ENCODE measurements at regions not wholly inside any gene's neighbourhood (a gene's known extent, or its start where the extent isn't known, plus 50 kb on each side); places are given as distances from the start of the nearest gene placed in this dataset.

DNA sequence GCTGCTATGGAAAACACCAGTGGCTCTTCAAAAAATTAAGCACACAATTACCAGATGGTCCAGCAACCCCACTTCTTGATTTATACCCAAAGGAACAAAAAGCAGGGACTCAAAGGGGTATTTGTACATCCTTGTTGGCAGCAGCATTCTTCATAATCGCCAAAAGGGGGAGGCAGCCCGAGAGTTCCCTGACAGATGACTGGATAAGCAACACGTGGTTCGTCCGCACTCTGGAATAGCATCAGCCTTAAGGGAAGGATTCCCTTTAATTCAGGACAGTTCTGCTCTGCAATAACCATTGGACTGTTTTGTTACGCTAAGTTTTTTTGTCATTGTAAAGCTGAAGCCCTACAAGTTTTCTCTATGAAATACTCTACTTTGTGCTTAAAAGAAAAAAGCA lies 76.7 kb upstream of the TWIST2 start:
- in situ Hi-C loops (cut with MboI; ENCODE audit: low pct_ligation_motif_present in 1 of 4, low pct_unique_long_range_greater_than_20kb in 1 of 4, low sequenced_read_pairs in 3 of 4): no loop called here
- no peak overlapping the region for H3K4me3 ChIP-seq
- no peak for DNase-seq
- TF ChIP-seq, protein P1, sequence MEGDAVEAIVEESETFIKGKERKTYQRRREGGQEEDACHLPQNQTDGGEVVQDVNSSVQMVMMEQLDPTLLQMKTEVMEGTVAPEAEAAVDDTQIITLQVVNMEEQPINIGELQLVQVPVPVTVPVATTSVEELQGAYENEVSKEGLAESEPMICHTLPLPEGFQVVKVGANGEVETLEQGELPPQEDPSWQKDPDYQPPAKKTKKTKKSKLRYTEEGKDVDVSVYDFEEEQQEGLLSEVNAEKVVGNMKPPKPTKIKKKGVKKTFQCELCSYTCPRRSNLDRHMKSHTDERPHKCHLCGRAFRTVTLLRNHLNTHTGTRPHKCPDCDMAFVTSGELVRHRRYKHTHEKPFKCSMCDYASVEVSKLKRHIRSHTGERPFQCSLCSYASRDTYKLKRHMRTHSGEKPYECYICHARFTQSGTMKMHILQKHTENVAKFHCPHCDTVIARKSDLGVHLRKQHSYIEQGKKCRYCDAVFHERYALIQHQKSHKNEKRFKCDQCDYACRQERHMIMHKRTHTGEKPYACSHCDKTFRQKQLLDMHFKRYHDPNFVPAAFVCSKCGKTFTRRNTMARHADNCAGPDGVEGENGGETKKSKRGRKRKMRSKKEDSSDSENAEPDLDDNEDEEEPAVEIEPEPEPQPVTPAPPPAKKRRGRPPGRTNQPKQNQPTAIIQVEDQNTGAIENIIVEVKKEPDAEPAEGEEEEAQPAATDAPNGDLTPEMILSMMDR (IDR thresholded peaks at IDR 0.05): no peak
- TF ChIP-seq POLR2AphosphoS5 (IDR thresholded peaks at IDR 0.05) (no peak), EP300 (IDR thresholded peaks at IDR 0.05; ENCODE audit: low read depth) (no peak), POLR2A (IDR thresholded peaks at IDR 0.05) (no peak)
- H3K4me1 ChIP-seq: peaks cover 0 to 9% (median 0%) of the 10 kb centered on the region in 4 donors
- H3K27ac ChIP-seq: no peak overlapping the region
- no peaks in the 10 kb centered on the region for H3K36me3 ChIP-seq
- peaks cover 16% of the 10 kb centered on the region for H3K27me3 ChIP-seq
- WGBS, 2 donors (ENCODE audit: low coverage in 1 of 2): 42 to 64% methylated on average over 5 to 6 of the region's 6 CpGs
- H3K9me3 ChIP-seq: no peaks in the 10 kb centered on the region
- intact Hi-C loops (cut with DNase I; ENCODE audit: low total_unique reads): no loop called here

DNA sequence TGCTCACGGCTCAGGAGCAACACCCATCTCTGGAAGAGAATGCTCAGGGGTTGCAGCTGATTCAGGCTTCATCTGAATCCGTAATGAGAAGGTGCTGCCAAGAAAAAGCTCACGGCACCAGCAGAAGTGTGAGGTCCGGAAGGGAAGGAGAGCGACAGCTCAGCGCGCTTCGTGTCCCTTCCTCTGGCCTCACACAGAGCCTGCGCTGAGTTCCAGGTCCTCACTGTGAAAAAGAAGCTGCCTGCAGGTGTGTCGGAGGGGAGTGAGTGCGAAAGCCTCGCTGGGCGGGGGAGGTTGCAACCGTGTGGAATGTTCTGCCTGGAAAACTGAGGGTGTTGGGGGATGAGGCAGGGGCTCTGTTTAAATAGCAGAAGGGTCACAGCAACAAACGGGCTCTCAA lies 76.2 kb upstream of the TWIST2 start:
- H3K4me3 ChIP-seq: no peak overlapping the region

DNA sequence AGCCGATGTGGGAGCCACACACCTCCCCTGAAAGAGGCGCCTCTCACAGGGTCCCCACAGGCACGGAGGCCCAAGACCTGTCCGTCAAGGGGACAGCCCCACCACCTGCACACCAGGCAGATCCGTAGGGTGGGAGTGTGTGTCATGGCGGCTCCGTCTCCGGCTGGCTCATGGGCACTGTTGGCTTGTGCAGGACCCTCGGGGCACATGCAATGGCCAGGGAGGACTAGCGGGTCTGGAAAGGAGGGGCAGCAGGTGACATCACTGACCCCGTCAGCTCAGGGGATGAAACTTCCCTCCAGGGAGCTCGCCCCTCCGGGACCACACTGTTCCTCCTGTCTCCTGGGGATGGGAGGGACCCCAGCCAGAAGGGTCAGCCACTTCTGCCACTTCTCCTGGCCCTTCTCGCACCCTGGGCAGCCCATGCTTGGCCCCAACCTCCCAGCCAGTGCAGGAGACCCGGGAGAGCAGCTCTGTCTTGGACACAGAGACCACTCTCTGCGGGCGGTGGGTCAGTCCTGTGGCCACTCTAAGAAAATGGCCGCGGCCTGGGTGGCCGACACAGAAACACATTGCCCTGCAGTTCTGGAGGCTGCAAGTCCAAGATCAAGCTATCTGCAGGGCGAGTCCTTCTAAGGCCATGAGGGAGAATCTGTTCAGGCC lies 75.1 kb upstream of the TWIST2 start:
- no peaks in the 10 kb centered on the region for H3K9me3 ChIP-seq
- no peak for DNase-seq
- TF ChIP-seq EP300 (IDR thresholded peaks at IDR 0.05; ENCODE audit: low read depth): no peak
- TF ChIP-seq POLR2A (IDR thresholded peaks at IDR 0.05): no peak
- TF ChIP-seq, protein P1 (IDR thresholded peaks at IDR 0.05): no peak
- TF ChIP-seq POLR2AphosphoS5 (IDR thresholded peaks at IDR 0.05): no peak
- no peaks in the 10 kb centered on the region for H3K36me3 ChIP-seq
- H3K27me3 ChIP-seq: peaks cover 13% of the 10 kb centered on the region
- no peak overlapping the region for H3K27ac ChIP-seq
- in situ Hi-C loops (cut with MboI; ENCODE audit: low pct_ligation_motif_present in 1 of 4, low pct_unique_long_range_greater_than_20kb in 1 of 4, low sequenced_read_pairs in 3 of 4): no loop called here
- no peak overlapping the region for H3K4me3 ChIP-seq
- intact Hi-C loops (cut with DNase I; ENCODE audit: low total_unique reads): no loop called here
- peaks cover 0 to 9% (median 0%) of the 10 kb centered on the region in 4 donors for H3K4me1 ChIP-seq
- WGBS, 2 donors (ENCODE audit: low coverage in 1 of 2): 88% methylated on average over 13 of the region's 21 CpGs; no CpG with 5 or more reads in 1 of the 2 donors

More for the DNA sequence above, 76.2 kb upstream of the TWIST2 start:
- no peak for DNase-seq
- no peaks in the 10 kb centered on the region for H3K36me3 ChIP-seq
- H3K4me1 ChIP-seq: peaks cover 0 to 9% (median 0%) of the 10 kb centered on the region in 4 donors
- no peaks in the 10 kb centered on the region for H3K9me3 ChIP-seq
- intact Hi-C loops (cut with DNase I; ENCODE audit: low total_unique reads): no loop called here
- WGBS, 2 donors (ENCODE audit: low coverage in 1 of 2): 54 to 65% methylated on average over 8 to 15 of the region's 15 CpGs
- in situ Hi-C loops (cut with MboI; ENCODE audit: low pct_ligation_motif_present in 1 of 4, low pct_unique_long_range_greater_than_20kb in 1 of 4, low sequenced_read_pairs in 3 of 4): no loop called here
- H3K27ac ChIP-seq: no peak overlapping the region
- TF ChIP-seq EP300 (IDR thresholded peaks at IDR 0.05; ENCODE audit: low read depth) (no peak), POLR2A (IDR thresholded peaks at IDR 0.05) (no peak), POLR2AphosphoS5 (IDR thresholded peaks at IDR 0.05) (no peak)
- TF ChIP-seq, protein P1 (IDR thresholded peaks at IDR 0.05): no peak
- H3K27me3 ChIP-seq: peaks cover 16% of the 10 kb centered on the region

DNA sequence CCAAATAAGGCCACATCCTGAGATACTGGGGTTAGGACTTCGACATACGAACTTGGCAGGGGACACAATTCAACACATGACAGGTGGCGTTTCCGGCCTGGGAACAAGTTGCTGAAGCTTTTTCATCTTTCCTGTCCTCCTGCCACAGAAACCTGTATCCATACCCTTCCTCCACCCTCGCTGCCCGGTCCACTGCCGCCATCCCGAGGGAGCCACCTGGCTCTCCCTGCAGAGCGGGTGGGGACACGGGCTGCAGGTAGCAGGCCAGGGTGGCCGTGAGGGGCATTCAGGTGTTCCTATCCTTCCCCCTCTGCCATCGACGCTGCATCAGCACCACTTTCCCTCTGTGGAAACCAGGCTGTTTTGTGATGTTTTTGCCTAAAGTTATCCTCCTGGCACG lies 74.4 kb upstream of the TWIST2 start:
- intact Hi-C loops (cut with DNase I; ENCODE audit: low total_unique reads): no loop called here
- 90 to 92% methylated on average over 8 to 14 of the region's 14 CpGs for WGBS, 2 donors (ENCODE audit: low coverage in 1 of 2)
- H3K36me3 ChIP-seq: no peaks in the 10 kb centered on the region
- H3K4me1 ChIP-seq: peaks cover 0 to 9% (median 0%) of the 10 kb centered on the region in 4 donors
- H3K9me3 ChIP-seq: no peaks in the 10 kb centered on the region
- DNase-seq: no peak
- no peak overlapping the region for H3K4me3 ChIP-seq
- in situ Hi-C loops (cut with MboI; ENCODE audit: low pct_ligation_motif_present in 1 of 4, low pct_unique_long_range_greater_than_20kb in 1 of 4, low sequenced_read_pairs in 3 of 4): no loop called here
- no peak overlapping the region for H3K27ac ChIP-seq
- peaks cover 12% of the 10 kb centered on the region for H3K27me3 ChIP-seq
- TF ChIP-seq, protein P1 (IDR thresholded peaks at IDR 0.05): no peak
- no peak for TF ChIP-seq POLR2AphosphoS5 (IDR thresholded peaks at IDR 0.05)
- TF ChIP-seq POLR2A (IDR thresholded peaks at IDR 0.05): no peak
- TF ChIP-seq EP300 (IDR thresholded peaks at IDR 0.05; ENCODE audit: low read depth): no peak

Data from transverse colon (tissue), 4 donors.